Mesenchymal stem cell (in vitro differentiated cells and primary cell): ENCODE measurements at regions not wholly inside any gene's neighbourhood (a gene's known extent, or its start where the extent isn't known, plus 50 kb on each side); places are given as distances from the start of the nearest gene placed in this dataset.

Experiments
- DNase-seq: peaks from one replicate; pipeline ENCODE4 v3.0.0-alpha.2; 2013
- H2AFZ ChIP-seq: one replicate; pipeline ENCODE4 v1.6.1; 2013; ENCODE audit warnings: low read depth, mild to moderate bottlenecking, control low read depth, inconsistent platforms, low read length, moderate library complexity
- H2AK5ac ChIP-seq: 2 replicates; pipeline ENCODE4 v1.6.1; 2013; ENCODE audit warnings: low read length, moderate library complexity, mild to moderate bottlenecking, inconsistent platforms; ENCODE audit not compliant: severe bottlenecking
- H2BK120ac ChIP-seq: one replicate; pipeline ENCODE4 v1.6.1; 2013; ENCODE audit warnings: low read depth, mild to moderate bottlenecking, inconsistent platforms, low read length, moderate library complexity
- H2BK12ac ChIP-seq, 2 experiments: one replicate each; pipeline ENCODE4 v1.6.1; 2013; ENCODE audit warnings: inconsistent platforms in 2 of 2, low read length in 2 of 2, mild to moderate bottlenecking in 2 of 2, moderate library complexity in 2 of 2, control low read depth in 1 of 2
- H2BK15ac ChIP-seq: one replicate; pipeline ENCODE4 v1.6.1; 2013; ENCODE audit warnings: mild to moderate bottlenecking, low read depth, inconsistent platforms; ENCODE audit not compliant: poor library complexity, severe bottlenecking
- H2BK5ac ChIP-seq: 2 replicates; pipeline ENCODE4 v1.6.1; 2013; ENCODE audit warnings: low read depth, mild to moderate bottlenecking, low read length, control low read depth, inconsistent platforms; ENCODE audit not compliant: poor library complexity, severe bottlenecking
- H3K14ac ChIP-seq, 2 experiments: one replicate each; pipeline ENCODE4 v1.6.1; 2013; ENCODE audit warnings: inconsistent platforms in 2 of 2, low read length in 2 of 2, control low read depth in 1 of 2, mild to moderate bottlenecking in 1 of 2, moderate library complexity in 1 of 2
- H3K18ac ChIP-seq, 2 experiments: one replicate each; pipeline ENCODE4 v1.6.1; 2013; ENCODE audit warnings: inconsistent platforms in 2 of 2, low read length in 2 of 2, control low read depth in 1 of 2, low read depth in 1 of 2, mild to moderate bottlenecking in 1 of 2
- H3K23ac ChIP-seq, 2 experiments: one replicate each; pipeline ENCODE4 v1.6.1; 2013; ENCODE audit warnings: inconsistent platforms in 2 of 2, low read length in 2 of 2, mild to moderate bottlenecking in 2 of 2, moderate library complexity in 2 of 2, control low read depth in 1 of 2
- H3K27ac ChIP-seq: 2 replicates; pipeline ENCODE4 v1.5.1; 2013; ENCODE audit warnings: mild to moderate bottlenecking, moderate library complexity, low read length, control low read depth, inconsistent platforms; ENCODE audit not compliant: poor library complexity, severe bottlenecking
- H3K27me3 ChIP-seq, 2 experiments: 2 replicates each; pipeline versions ENCODE4 v1.6.1 to v1.7.0; 2013; ENCODE audit warnings: low read length in 2 of 2, mild to moderate bottlenecking in 2 of 2, moderate library complexity in 2 of 2, control low read depth in 1 of 2, inconsistent platforms in 1 of 2; ENCODE audit not compliant: control insufficient read depth in 1 of 2, insufficient read depth in 1 of 2
- H3K36me3 ChIP-seq, 2 experiments: 2 replicates each; pipeline versions ENCODE4 v1.6.1 to v1.7.0; 2013; ENCODE audit warnings: low read length in 2 of 2, control low read depth in 1 of 2, inconsistent platforms in 1 of 2, low read depth in 1 of 2, mild to moderate bottlenecking in 1 of 2; ENCODE audit not compliant: insufficient read depth in 2 of 2, control insufficient read depth in 1 of 2
- H3K4ac ChIP-seq, 2 experiments: one replicate each; pipeline ENCODE4 v1.6.1; 2013; ENCODE audit warnings: inconsistent platforms in 2 of 2, low read length in 2 of 2, mild to moderate bottlenecking in 2 of 2, moderate library complexity in 2 of 2, control low read depth in 1 of 2, low read depth in 1 of 2
- H3K4me1 ChIP-seq: 2 replicates; pipeline ENCODE4 v1.6.1; 2013; ENCODE audit warnings: low read depth, low read length, control low read depth; ENCODE audit not compliant: control insufficient read depth, insufficient read depth
- H3K4me2 ChIP-seq: 2 replicates; pipeline ENCODE4 v1.6.1; 2013; ENCODE audit warnings: low read length, mild to moderate bottlenecking, inconsistent platforms; ENCODE audit not compliant: poor library complexity, severe bottlenecking
- H3K4me3 ChIP-seq, 2 experiments: 2 replicates each; pipeline versions ENCODE4 v1.5.1 to v1.7.0; 2013; ENCODE audit warnings: low read length in 2 of 2, mild to moderate bottlenecking in 2 of 2, control low read depth in 1 of 2, low read depth in 1 of 2; ENCODE audit not compliant: insufficient read depth in 1 of 2
- H3K79me1 ChIP-seq: replicated peaks from 2 replicates; pipeline ENCODE4 v1.6.1; 2013; ENCODE audit warnings: mild to moderate bottlenecking, control low read depth, low read length, inconsistent platforms; ENCODE audit not compliant: poor library complexity, severe bottlenecking
- H3K9ac ChIP-seq: 2 replicates; pipeline ENCODE4 v1.7.0; 2013; ENCODE audit warnings: mild to moderate bottlenecking, low read length, moderate library complexity
- H3K9me3 ChIP-seq: 2 replicates; pipeline ENCODE4 v1.7.0; 2013; ENCODE audit warnings: mild to moderate bottlenecking, low read length; ENCODE audit not compliant: control insufficient read depth
- H4K8ac ChIP-seq: one replicate; pipeline ENCODE4 v1.6.1; 2013; ENCODE audit warnings: inconsistent platforms, mild to moderate bottlenecking, low read length, moderate library complexity
- H4K91ac ChIP-seq: one replicate; pipeline ENCODE4 v1.6.1; 2013; ENCODE audit warnings: mild to moderate bottlenecking, low read length, inconsistent platforms
- WGBS: methylation state at CpG from one replicate; pipeline ENCODE4 v1.1.7; 2013; ENCODE audit warnings: mixed read lengths; 5-methylcytosine and 5-hydroxymethylcytosine counted together

- Histone ChIP-seq H3K36me3 (no peaks in the 10 kb centered on the region), H3K4me2 (no peak overlapping the region), H3K9ac (no peak overlapping the region), H3K27ac (no peak overlapping the region), H3K4me3 (no peak overlapping the region), H3K18ac (no peak overlapping the region), H4K91ac (no peak overlapping the region), H3K4ac (no peak overlapping the region), H3K23ac (no peak overlapping the region), H2BK15ac (no peak overlapping the region), H2AFZ (no peak overlapping the region), H2AK5ac (no peak overlapping the region), H2BK12ac (no peak overlapping the region), H3K79me1 (no peaks in the 10 kb centered on the region), H2BK5ac (no peak overlapping the region), H3K9me3 (no peaks in the 10 kb centered on the region), H4K8ac (no peak overlapping the region), H3K4me1 (no peaks in the 10 kb centered on the region), H3K27me3 (no peaks in the 10 kb centered on the region), H2BK120ac (no peak overlapping the region), H3K14ac (no peak overlapping the region)
- DNase-seq = no peak
- 85% methylated on average over 20 of the region's 20 CpGs for WGBS
Measured at GRCh38 chr14:104345621-104346462, 207.5 kb downstream of the KIF26A start.

- no peak overlapping the region for H4K8ac ChIP-seq
- H3K9me3 ChIP-seq = no peaks in the 10 kb centered on the region
- no peak overlapping the region for H3K4me3 ChIP-seq
- H3K27ac ChIP-seq = no peak overlapping the region
- H3K36me3 ChIP-seq = no peaks in the 10 kb centered on the region
- H2BK120ac ChIP-seq = no peak overlapping the region
- no peak for DNase-seq
- H3K4me2 ChIP-seq = no peak overlapping the region
- no peak overlapping the region for H2BK15ac ChIP-seq
- H3K18ac ChIP-seq = no peak overlapping the region
- H2AK5ac ChIP-seq = no peak overlapping the region
- H3K4ac ChIP-seq = no peak overlapping the region
- H4K91ac ChIP-seq = no peak overlapping the region
- 75% methylated on average over 10 of the region's 10 CpGs for WGBS
- H2AFZ ChIP-seq = no peak overlapping the region
- H3K4me1 ChIP-seq = no peaks in the 10 kb centered on the region
- H2BK12ac ChIP-seq = no peak overlapping the region
- no peaks in the 10 kb centered on the region for H3K79me1 ChIP-seq
- no peak overlapping the region for H3K9ac ChIP-seq
- H3K14ac ChIP-seq = no peak overlapping the region
- no peak overlapping the region for H2BK5ac ChIP-seq
- H3K27me3 ChIP-seq = no peaks in the 10 kb centered on the region
- H3K23ac ChIP-seq = no peak overlapping the region
Measured at GRCh38 chr14:104346608-104347007, 208.2 kb downstream of the KIF26A start.

- no peaks in the 10 kb centered on the region for H3K79me1 ChIP-seq
- no peak overlapping the region for H3K4me2 ChIP-seq
- H3K36me3 ChIP-seq = no peaks in the 10 kb centered on the region
- H3K4me3 ChIP-seq = no peak overlapping the region
- no peaks in the 10 kb centered on the region for H3K27me3 ChIP-seq
- H3K23ac ChIP-seq = no peak overlapping the region
- no peak overlapping the region for H2BK12ac ChIP-seq
- no peak overlapping the region for H3K14ac ChIP-seq
- no peak overlapping the region for H2BK5ac ChIP-seq
- no peak overlapping the region for H2AFZ ChIP-seq
- no peak overlapping the region for H2AK5ac ChIP-seq
- no peaks in the 10 kb centered on the region for H3K4me1 ChIP-seq
- no peak overlapping the region for H2BK15ac ChIP-seq
- no peak overlapping the region for H2BK120ac ChIP-seq
- no peaks in the 10 kb centered on the region for H3K9me3 ChIP-seq
- no peak overlapping the region for H3K9ac ChIP-seq
- H4K8ac ChIP-seq = no peak overlapping the region
- WGBS = 54% methylated on average over 5 of the region's 5 CpGs
- no peak for DNase-seq
- no peak overlapping the region for H4K91ac ChIP-seq
- H3K18ac ChIP-seq = no peak overlapping the region
- H3K27ac ChIP-seq = no peak overlapping the region
- no peak overlapping the region for H3K4ac ChIP-seq
Measured at GRCh38 chr14:104348741-104349140, 210.4 kb downstream of the KIF26A start.

GRCh38 chr14:104349950-104350349, 211.6 kb downstream of the KIF26A start:
- no peak overlapping the region for H2BK120ac ChIP-seq
- no peak overlapping the region for H4K91ac ChIP-seq
- no peak overlapping the region for H3K4ac ChIP-seq
- H3K27me3 ChIP-seq = no peaks in the 10 kb centered on the region
- no peak overlapping the region for H3K27ac ChIP-seq
- no peak overlapping the region for H3K4me3 ChIP-seq
- no peak overlapping the region for H4K8ac ChIP-seq
- DNase-seq = no peak
- no peak overlapping the region for H3K9ac ChIP-seq
- H2AK5ac ChIP-seq = no peak overlapping the region
- no peaks in the 10 kb centered on the region for H3K36me3 ChIP-seq
- WGBS = 68% methylated on average over 3 of the region's 3 CpGs
- H3K23ac ChIP-seq = no peak overlapping the region
- no peaks in the 10 kb centered on the region for H3K4me1 ChIP-seq
- H3K18ac ChIP-seq = no peak overlapping the region
- H2BK12ac ChIP-seq = no peak overlapping the region
- H3K9me3 ChIP-seq = no peaks in the 10 kb centered on the region
- H3K4me2 ChIP-seq = no peak overlapping the region
- H2AFZ ChIP-seq = no peak overlapping the region
- no peak overlapping the region for H2BK5ac ChIP-seq
- no peak overlapping the region for H2BK15ac ChIP-seq
- no peaks in the 10 kb centered on the region for H3K79me1 ChIP-seq
- H3K14ac ChIP-seq = no peak overlapping the region
